Globus pallidus (tissue), 1 donor: ENCODE measurements at regions not wholly inside any gene's neighbourhood (a gene's known extent, or its start where the extent isn't known, plus 50 kb on each side); places are given as distances from the start of the nearest gene placed in this dataset.
"Not testable (repeated sequence)": the region's sequence is repeated elsewhere in the genome, so short reads cannot be mapped to it uniquely, and the experiment has no call there.

Experiments
- DNase-seq: peaks from one replicate; pipeline ENCODE4 v3.0.0-alpha.2; 2015; ENCODE audit warnings: low spot score

GRCh38 chr11:130550984-130551383 is 102.5 kb downstream of the ADAMTS15 start:
- no peak for DNase-seq

DNA sequence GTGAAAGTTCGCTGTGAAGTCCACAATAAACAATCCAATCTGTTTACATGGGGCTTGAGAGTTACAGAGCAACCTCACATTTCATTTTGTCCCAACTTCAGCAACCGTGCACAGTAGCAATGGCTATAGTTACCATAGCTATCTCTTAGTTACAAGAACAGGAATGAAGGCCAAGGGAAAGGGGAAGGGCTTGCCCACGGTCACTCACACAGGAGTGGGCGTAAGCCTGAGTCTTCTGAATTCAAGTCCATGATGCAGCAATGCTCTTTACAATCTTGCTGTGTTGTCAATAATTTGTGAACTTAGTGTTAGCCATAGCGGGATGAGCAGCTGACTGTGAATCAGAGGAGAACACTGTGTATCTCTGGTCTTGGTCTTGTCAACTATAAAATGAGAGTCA is 102.9 kb downstream of the ADAMTS15 start:
- DNase-seq = no peak

DNA sequence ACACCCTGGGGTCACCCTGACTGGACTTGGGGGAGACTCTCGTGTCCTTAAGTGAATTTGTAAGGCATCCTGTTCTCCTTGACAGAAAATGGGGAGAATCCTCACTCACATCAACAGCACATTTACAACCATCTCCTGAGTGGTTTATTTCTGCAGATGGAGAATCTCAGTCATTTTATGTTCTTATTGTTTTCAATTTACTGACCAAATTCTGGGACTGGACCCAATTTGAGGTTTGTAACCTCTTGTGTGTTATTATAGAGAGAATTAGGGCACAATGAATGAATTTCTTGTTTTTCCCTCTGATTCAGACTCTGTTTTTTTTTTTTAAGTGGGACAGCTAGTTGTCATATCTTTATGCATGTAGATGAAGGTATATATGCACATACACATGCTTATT is 104.9 kb downstream of the ADAMTS15 start:
- DNase-seq = no peak

- DNase-seq = no peak
Observed at GRCh38 chr11:130554241-130555055, 106.0 kb downstream of the ADAMTS15 start.

DNA sequence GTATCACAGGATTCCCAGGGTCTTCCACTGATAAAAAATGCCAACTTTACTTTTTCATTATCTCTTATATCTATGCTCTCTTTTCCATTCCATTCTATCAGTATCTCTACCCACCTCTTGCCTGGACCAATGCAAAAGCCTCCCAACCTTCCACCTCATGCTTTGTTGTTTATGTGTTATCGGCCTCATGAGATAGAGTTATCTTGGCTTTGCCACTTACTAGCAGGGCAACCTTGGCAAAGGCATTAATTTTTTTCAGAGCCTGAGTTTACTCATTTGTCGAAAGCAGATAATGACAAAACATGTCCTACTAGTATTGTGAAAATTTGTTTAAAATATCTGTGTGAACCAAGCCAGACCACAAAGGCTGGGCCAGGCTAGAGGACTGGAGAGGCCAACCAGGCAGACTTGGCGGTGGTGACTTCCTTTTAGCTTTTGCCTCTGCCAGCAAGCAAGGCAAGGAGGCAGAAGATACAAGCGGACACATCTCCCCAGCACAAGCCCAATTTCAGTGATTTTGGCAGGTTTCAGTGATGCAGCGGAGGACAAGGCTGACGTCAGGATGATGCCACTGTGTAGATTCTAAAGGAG is 106.9 kb downstream of the ADAMTS15 start:
- no peak for DNase-seq

DNA sequence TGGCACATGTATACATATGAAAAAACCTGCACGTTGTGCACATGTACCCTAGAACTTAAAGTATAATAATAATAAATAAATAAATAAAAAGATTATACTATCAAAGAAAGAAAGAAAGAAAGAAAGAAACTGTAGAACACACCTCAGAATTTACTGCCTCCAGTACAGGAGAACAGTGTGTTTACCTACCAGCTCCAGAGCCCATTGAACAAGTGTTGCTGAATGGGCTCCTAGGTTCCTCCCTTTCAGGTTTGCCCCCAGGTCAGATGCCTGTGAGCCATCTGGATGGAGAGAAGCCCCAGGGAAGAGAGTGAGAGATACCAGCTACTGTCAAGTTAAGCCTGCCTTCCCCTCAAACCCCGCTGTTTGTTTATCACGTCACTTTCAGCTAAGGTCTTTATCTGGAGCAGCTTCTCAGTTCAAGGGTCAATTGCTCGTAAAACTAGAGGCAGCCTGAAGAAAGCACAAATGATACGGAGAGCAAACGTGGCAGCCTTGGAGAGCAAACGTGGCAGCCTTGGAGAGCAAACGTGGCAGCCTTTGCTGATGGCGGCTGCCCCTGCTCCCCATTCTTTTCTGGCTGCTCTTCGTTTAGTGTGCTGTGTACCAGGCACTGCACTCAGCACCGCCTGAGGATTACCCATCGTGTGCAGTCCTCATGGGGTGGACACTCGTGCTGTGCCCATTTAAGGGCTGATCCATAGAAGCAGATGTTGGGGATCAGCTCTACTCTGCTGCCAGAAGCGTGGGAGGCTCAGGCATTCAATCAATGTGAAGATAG is 111.7 kb downstream of the ADAMTS15 start:
- DNase-seq = no peak

DNA sequence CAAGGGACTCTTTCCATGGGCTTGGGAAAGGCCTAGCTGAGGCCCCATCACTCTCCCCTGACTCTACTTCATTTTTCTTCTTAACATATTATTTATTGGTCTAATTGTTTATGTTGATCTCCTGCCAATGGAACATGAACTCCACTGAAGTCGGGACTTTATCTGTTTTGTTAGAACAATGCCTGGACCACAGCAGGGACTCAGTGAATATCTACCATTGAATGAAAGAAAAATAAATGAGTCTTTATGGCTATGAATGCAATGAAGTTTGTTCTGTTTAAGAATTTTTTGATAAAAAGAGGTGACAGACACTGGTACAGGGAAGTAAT is 112.3 kb downstream of the ADAMTS15 start:
- no peak for DNase-seq

- DNase-seq = no peak
Observed at GRCh38 chr11:130561441-130561881, 113.0 kb downstream of the ADAMTS15 start.

DNA sequence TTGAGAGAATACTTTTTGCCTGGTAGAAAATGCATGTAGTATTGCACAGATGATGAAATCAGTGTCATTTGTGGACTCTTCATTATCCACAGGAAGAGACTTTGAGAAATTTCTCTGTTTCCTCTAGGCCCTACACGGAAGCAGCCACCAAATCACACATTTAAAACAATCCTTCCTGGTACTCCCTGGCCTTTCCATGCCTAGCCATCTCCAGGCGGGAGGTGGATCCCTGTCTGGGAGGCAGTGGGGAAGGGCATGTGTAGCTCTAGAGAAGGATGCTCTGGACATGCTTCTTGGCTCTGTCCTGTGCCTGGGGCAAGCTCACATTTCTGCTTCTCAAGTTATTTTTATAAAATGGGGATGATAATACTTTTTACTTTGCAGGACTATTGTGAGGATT is 114.1 kb downstream of the ADAMTS15 start:
- DNase-seq = no peak

GRCh38 chr11:130566360-130566759 is 117.9 kb downstream of the ADAMTS15 start:
- not testable (repeated sequence) for DNase-seq

DNA sequence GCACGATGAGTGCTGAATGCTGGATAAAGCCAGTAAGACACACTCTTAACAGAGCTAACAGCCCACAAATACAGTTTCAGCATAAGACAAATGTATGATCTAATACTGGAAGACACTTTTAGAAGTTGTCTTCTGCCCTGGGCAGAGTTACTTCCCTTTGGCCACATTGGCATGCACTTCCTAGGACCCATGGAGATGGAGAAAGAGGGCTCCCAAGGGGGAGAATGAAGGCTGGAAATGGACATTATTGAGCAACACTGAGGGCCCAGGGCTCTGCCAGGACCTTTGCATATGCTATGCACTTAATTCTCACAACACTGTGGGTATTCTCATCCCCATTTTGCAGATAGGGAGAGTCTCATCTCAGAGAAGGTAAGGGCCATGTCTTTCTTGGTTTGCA is 123.1 kb downstream of the ADAMTS15 start:
- no peak for DNase-seq

GRCh38 chr11:130571947-130572584 is 123.6 kb downstream of the ADAMTS15 start:
- no peak for DNase-seq

DNA sequence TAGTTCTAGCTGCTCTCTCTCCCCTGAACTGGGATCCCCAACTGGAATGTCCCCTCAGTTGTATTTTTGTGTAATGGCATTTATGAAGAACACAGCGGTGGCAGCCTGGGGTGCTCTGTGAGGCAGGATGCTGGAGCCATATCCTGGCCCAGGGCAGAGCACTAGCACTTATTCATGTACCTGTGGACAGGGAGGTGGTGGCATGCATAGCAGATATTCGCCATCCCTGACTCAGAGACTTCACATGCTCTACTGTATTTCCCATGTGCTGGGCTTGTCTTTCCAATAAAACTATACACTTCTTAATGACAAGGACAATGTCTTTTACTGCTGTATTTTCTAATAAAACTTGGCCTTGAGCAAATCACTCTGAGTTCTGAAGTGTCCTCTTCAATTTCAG is 125.3 kb downstream of the ADAMTS15 start:
- no peak for DNase-seq

DNA sequence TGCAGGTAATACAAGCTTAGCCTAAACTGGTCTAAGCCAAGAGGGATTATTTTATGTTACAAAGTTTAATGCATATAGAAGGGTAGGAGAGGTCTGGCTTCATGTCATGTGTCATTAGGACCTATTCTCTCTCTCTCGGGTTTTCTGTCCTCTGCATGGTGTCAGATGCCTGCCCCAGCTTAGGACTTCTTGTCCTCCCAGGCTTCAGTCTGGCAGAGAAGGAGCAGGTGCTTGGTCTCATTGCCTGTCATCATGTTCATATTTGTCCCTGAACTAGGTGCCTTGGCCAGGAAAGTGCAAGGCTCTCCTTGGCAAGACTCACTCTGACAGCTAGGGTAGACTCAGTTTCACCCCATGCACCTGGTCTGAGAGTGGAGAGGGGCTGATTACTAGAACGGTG is 126.3 kb downstream of the ADAMTS15 start:
- DNase-seq = no peak

DNA sequence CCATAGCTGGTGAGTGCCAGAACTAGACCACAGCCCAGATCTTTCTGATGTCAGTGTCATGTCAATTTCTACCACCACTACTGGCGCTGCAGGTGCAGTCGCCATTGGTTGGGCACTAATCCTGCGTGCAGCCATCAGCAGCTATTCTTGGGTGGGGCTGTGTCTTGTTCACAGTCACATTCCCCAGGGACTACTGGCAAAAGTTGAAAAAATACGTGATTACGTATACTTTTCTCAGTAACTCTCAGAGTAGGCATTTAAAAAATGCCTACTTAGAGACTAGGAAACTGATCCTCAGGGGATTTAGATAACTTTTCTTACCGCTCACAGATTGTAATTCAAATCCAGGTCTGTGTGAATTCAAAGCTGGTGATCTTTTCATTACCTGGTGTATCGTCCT is 127.7 kb downstream of the ADAMTS15 start:
- no peak for DNase-seq

GRCh38 chr11:130578738-130579368 is 130.4 kb downstream of the ADAMTS15 start:
- no peak for DNase-seq

DNA sequence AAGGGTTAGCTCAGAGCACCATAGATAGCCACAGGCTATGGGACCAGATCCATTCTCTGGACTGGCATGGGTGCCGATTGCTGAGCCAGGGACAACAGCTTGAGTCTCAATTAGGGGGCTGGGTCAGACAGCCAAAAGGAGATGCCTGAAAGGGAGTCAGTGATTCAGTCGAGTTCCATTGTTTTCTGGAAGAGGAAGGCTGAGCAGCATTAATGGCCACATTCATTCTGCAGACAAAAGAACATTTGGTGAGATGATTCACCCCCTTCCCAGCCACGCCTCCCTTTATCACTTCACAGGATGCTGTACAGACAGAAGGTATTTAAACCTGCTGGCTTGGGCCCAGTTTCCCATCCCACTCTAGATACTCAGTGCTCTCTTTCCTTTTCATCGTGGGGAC is 131.9 kb downstream of the ADAMTS15 start:
- DNase-seq = peak; percentile 96

- no peak for DNase-seq
Observed at GRCh38 chr11:130580891-130581492, 132.5 kb downstream of the ADAMTS15 start.

DNA sequence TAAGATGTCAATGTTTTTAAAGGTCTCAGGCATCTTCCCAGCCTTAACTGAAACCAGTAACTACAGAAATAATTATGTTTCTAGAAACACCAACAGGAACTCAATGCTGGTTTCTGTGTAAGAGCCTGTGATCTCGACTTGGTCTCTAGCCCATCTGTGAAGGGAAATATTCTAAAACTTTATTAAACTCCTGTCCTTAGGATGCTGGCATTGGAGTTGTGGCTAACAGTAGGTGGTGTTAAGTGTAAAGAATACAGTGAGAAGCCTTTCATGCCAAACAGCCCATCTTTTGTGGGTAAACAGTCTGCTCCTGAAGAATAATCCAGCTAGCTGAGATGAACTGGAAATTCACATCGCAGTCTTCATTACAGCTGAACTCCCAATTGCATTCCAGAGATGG is 133.2 kb downstream of the ADAMTS15 start:
- DNase-seq = no peak

DNA sequence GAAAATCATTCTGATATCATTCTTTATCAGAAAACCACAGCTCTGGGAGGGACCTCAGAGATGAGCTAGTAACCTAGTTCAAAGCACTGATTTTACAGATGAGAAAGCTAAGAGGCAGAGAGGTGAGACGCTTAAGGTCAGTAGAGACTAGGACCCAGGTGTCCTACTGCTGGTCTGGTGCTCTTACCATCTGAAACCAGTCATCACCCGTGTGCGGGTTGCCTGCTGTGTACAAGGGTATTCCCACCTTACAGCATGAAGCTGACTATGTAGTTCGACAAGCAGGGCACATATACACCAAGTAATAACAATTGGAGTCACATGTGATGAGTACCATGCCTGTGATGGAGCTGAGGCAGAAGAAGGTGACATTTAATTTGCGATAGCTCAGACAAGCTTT is 133.7 kb downstream of the ADAMTS15 start:
- no peak for DNase-seq

- DNase-seq = no peak
Observed at GRCh38 chr11:130582981-130583380, 134.5 kb downstream of the ADAMTS15 start.

GRCh38 chr11:130583801-130584211 is 135.4 kb downstream of the ADAMTS15 start:
- peak; percentile 90 for DNase-seq
